HepG2 (cell line): ENCODE measurements at regions not wholly inside any gene's neighbourhood (a gene's known extent, or its start where the extent isn't known, plus 50 kb on each side); places are given as distances from the start of the nearest gene placed in this dataset.

Experiments used
- ATAC-seq: fragments of 200-7000 bp; cut with Tn5 transposase; 3 replicates; pipeline ENCODE4 v1.9.1; 2020; ENCODE audit warnings: mild to moderate bottlenecking, moderate library complexity
- BruUV-seq: library from RNA; stranded (reverse); fragments of 400-500 nt; replicated peaks from 2 replicates; lab custom pipeline; 2021; lab: Mats Ljungman, UMichigan
- CTCF ChIA-PET: fragments of 300-600 bp; formaldehyde crosslinking; extraction: SDS; loops from one replicate; lab custom pipeline; 2021; ENCODE audit warnings: low total read pairs, inconsistent platforms, low intra/inter-chr PET ratio; lab: Yijun Ruan, JAX
- POLR2A ChIA-PET: fragments of 350-600 bp; sonication (Branson Sonifier 250); formaldehyde crosslinking; loops from one replicate; lab custom pipeline; 2020; ENCODE audit warnings: antibody characterized with exemption, inconsistent platforms; lab: Yijun Ruan, JAX
- DNase-seq: peaks from one replicate; pipeline ENCODE4 v3.0.0-alpha.2; 2015; ENCODE audit warnings: low spot score
- FAIRE-seq: peaks from 3 replicates; lab custom pipeline; 2011; peaks lifted over from hg19 to GRCh38; lab: Jason Lieb, UNC
- H2AFZ ChIP-seq: one replicate; pipeline ENCODE4 v1.6.1; 2011; ENCODE audit warnings: low read length, inconsistent platforms
- H3K27ac ChIP-seq: fragments of 300-600 bp; 3 replicates; pipeline ENCODE4 v1.8.0; 2011; ENCODE audit warnings: mixed run types, mild to moderate bottlenecking, mixed read lengths, low read length, inconsistent platforms; ENCODE audit not compliant: insufficient read depth; ENCODE audit errors: extremely low read length
- H3K27me3 ChIP-seq, 2 experiments: fragments of 200-600 bp in 1 of 2; 2 replicates in 1 of 2; 3 replicates in 1 of 2; pipeline versions ENCODE4 v1.6.0 to v1.8.0; 2011; ENCODE audit warnings: low read length in 2 of 2, mild to moderate bottlenecking in 2 of 2, moderate library complexity in 2 of 2, inconsistent platforms in 1 of 2; ENCODE audit not compliant: insufficient read depth in 2 of 2, control insufficient read depth in 1 of 2
- H3K36me3 ChIP-seq, 2 experiments: fragments of 200-600 bp in 1 of 2; replicated peaks in 1 of 2; 2 replicates in 1 of 2; 3 replicates in 1 of 2; pipeline versions ENCODE4 v1.5.1 to v1.8.0; 2011; ENCODE audit warnings: low read length in 2 of 2, inconsistent platforms in 1 of 2; ENCODE audit not compliant: insufficient read depth in 2 of 2, control insufficient read depth in 1 of 2
- H3K4me1 ChIP-seq: 2 replicates; pipeline ENCODE4 v1.5.1; 2012; ENCODE audit warnings: low read length, inconsistent platforms; ENCODE audit not compliant: insufficient read depth
- H3K4me2 ChIP-seq: 2 replicates; pipeline ENCODE4 v1.6.0; 2011; ENCODE audit warnings: low read depth, low read length, inconsistent platforms
- H3K4me3 ChIP-seq, 3 experiments: fragments of 200-600 bp in 1 of 3; sonication (generic), shearing (Covaris generic) in 1 of 3; replicated peaks in 1 of 3; 2 replicates each; pipeline ENCODE4 v1.5.1; 2011 to 2016; ENCODE audit warnings: low read length in 3 of 3, inconsistent platforms in 2 of 3, low read depth in 2 of 3, mild to moderate bottlenecking in 2 of 3, control low read depth in 1 of 3, mixed read lengths in 1 of 3; ENCODE audit not compliant: insufficient read depth in 1 of 3
- H3K79me2 ChIP-seq: one replicate; pipeline ENCODE4 v1.6.1; 2011; ENCODE audit warnings: low read length, inconsistent platforms; ENCODE audit not compliant: insufficient read depth
- H3K9ac ChIP-seq: 2 replicates; pipeline ENCODE4 v1.6.0; 2011; ENCODE audit warnings: mild to moderate bottlenecking, low read depth, low read length, inconsistent platforms; ENCODE audit not compliant: insufficient read depth
- H3K9me3 ChIP-seq: 2 replicates; pipeline ENCODE4 v1.5.1; 2012; ENCODE audit warnings: mild to moderate bottlenecking, low read length
- H4K20me1 ChIP-seq: 2 replicates; pipeline ENCODE4 v1.6.0; 2011; ENCODE audit warnings: inconsistent platforms, mild to moderate bottlenecking, low read length, moderate library complexity; ENCODE audit not compliant: insufficient read depth
- ARNT2 ChIP-seq: sonication (generic); formaldehyde crosslinking; IDR thresholded peaks from 2 replicates; pipeline ENCODE4 v1.8.0; 2022; ENCODE audit warnings: mild to moderate bottlenecking, low read depth, missing genetic modification reagents, moderate library complexity
- ATAD3A ChIP-seq: sonication (generic); formaldehyde crosslinking; IDR thresholded peaks from 2 replicates; pipeline ENCODE4 v1.4.0; 2020; ENCODE audit warnings: missing genetic modification reagents
- DNMT1 ChIP-seq: sonication (generic); formaldehyde crosslinking; IDR thresholded peaks from 2 replicates; pipeline ENCODE4 v1.5.1; 2020; ENCODE audit warnings: mild to moderate bottlenecking, missing genetic modification reagents
- ELF4 ChIP-seq: sonication (generic); formaldehyde crosslinking; IDR thresholded peaks from 2 replicates; pipeline ENCODE4 v1.5.0; 2020; ENCODE audit warnings: missing genetic modification reagents, mild to moderate bottlenecking, moderate library complexity, borderline replicate concordance
- FOXJ3 ChIP-seq: sonication (generic); formaldehyde crosslinking; IDR thresholded peaks from 2 replicates; pipeline ENCODE4 v1.4.0; 2020; ENCODE audit warnings: missing genetic modification reagents, mild to moderate bottlenecking, borderline replicate concordance
- MEIS2 ChIP-seq: sonication (generic); formaldehyde crosslinking; IDR thresholded peaks from 2 replicates; pipeline ENCODE4 v1.9.0; 2021; ENCODE audit warnings: mild to moderate bottlenecking, missing genetic modification reagents
- NAIF1 ChIP-seq: sonication (generic); formaldehyde crosslinking; IDR thresholded peaks from 2 replicates; pipeline ENCODE4 v1.5.0; 2020; ENCODE audit warnings: mild to moderate bottlenecking, missing genetic modification reagents, borderline replicate concordance
- PAX8 ChIP-seq: sonication (generic); formaldehyde crosslinking; IDR thresholded peaks from 2 replicates; pipeline ENCODE4 v1.8.0; 2022; ENCODE audit warnings: mild to moderate bottlenecking, missing genetic modification reagents, borderline replicate concordance
- ZNF329 ChIP-seq: sonication (generic); formaldehyde crosslinking; IDR thresholded peaks from 2 replicates; pipeline ENCODE4 v1.9.0; 2021; ENCODE audit warnings: low read depth, mild to moderate bottlenecking, missing genetic modification reagents
- ZNF766 ChIP-seq: sonication (generic); formaldehyde crosslinking; IDR thresholded peaks from 2 replicates; pipeline ENCODE4 v1.5.0; 2020; ENCODE audit warnings: missing genetic modification reagents, borderline replicate concordance
- WGBS: methylation state at CpG from one replicate; pipeline ENCODE4 v1.1.6; 2017; ENCODE audit warnings: low lambda C conversion rate; 5-methylcytosine and 5-hydroxymethylcytosine counted together
- in situ Hi-C: cut with HindIII; loops from 2 replicates; pipeline ENCODE4 v1.10.0; 2017; ENCODE audit warnings: low pct_unique_long_range_greater_than_20kb; ENCODE audit not compliant: extremely low pct_ligation_motif_present
- intact Hi-C: fragments of 100-400 bp; cut with micrococcal nuclease; formaldehyde crosslinking; loops from one replicate; pipeline ENCODE4 v1.10.0; 2022; ENCODE audit not compliant: unreplicated experiment
- TF ChIP-seq, protein P1 (sequence below): sonication (generic); formaldehyde crosslinking; IDR thresholded peaks from 2 replicates; pipeline ENCODE4 v1.4.0; 2020; ENCODE audit warnings: mild to moderate bottlenecking, missing genetic modification reagents, borderline replicate concordance

DNA sequence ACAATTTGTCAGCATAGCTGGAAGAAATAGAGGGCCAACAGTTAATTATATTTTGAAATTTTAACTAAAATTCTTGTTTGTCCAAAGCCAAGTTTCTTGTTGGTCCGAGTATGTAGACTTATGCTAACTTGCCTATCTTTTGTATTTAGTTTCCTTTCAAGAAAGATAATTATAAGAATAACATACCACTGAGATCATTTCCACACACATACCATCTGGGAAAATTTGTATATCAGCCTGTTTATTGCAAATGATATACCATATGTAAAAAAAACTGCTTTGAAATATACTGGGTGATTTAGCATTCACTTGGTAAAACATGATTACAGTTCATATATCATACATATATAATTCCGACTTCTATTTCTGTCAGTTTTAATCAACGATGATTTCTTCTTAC, 84.7 kb upstream of the ANKRD50 start:
- no peaks in the 10 kb centered on the region for H4K20me1 ChIP-seq
- H3K9me3 ChIP-seq = no peaks in the 10 kb centered on the region
- ChIA-PET CTCF (no interaction called here), POLR2A (no interaction called here)
- intact Hi-C loops = loop anchor here (5.0 kb wide), 1 partner anchor 740 kb away; no protein-coding TSS in a partner anchor
- no peaks in the 10 kb centered on the region for H3K36me3 ChIP-seq
- no TSS peak for BruUV-seq
- no peak overlapping the region for H2AFZ ChIP-seq
- FAIRE-seq = no peak
- in situ Hi-C loops = no loop called here
- no peak for DNase-seq
- no peaks in the 10 kb centered on the region for H3K79me2 ChIP-seq
- H3K4me3 ChIP-seq = no peak overlapping the region
- ATAC-seq = no peak
- no peak for TF ChIP-seq ZNF329 (CRISPR knock-in tag)
- no peak for TF ChIP-seq ZNF766 (CRISPR knock-in tag)
- no peak for TF ChIP-seq DNMT1 (CRISPR knock-in tag)
- no peak for TF ChIP-seq NAIF1 (CRISPR knock-in tag)
- TF ChIP-seq MEIS2 = no peak
- TF ChIP-seq PAX8 (CRISPR knock-in tag) = no peak
- no peak for TF ChIP-seq ELF4
- H3K9ac ChIP-seq = no peak overlapping the region
- no peaks in the 10 kb centered on the region for H3K27me3 ChIP-seq
- no peaks in the 10 kb centered on the region for H3K4me1 ChIP-seq
- H3K27ac ChIP-seq = no peak overlapping the region
- 2% methylated on average over 3 of the region's 3 CpGs for WGBS
- H3K4me2 ChIP-seq = no peak overlapping the region

DNA sequence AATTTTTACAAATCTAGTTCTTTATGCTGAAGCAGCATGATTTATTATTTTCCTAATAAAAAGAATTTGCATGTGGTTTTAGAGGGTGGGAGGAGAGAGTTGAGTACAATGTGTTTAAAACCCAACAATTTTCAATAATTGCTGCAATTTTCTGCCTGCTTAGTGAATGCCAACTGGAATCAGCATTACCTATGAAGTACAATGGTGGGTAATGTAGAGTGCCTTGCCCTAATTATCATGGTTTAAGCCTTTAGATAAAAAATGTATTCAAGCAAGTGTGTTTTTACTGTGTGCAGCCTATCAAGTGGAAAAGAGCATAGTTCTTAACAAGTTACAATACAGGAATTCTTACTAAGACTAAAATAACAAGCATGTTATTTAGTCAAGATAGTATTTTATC, 77.9 kb upstream of the ANKRD50 start:
- no peak overlapping the region for H3K27ac ChIP-seq
- intact Hi-C loops (no loop called here), in situ Hi-C loops (no loop called here)
- no peaks in the 10 kb centered on the region for H3K9me3 ChIP-seq
- BruUV-seq = no TSS peak
- H2AFZ ChIP-seq = no peak overlapping the region
- H3K27me3 ChIP-seq = no peaks in the 10 kb centered on the region
- FAIRE-seq (no peak), DNase-seq (no peak), ATAC-seq (no peak)
- ChIA-PET CTCF (no interaction called here), POLR2A (no interaction called here)
- no peaks in the 10 kb centered on the region for H4K20me1 ChIP-seq
- no peaks in the 10 kb centered on the region for H3K36me3 ChIP-seq
- H3K4me3 ChIP-seq = no peak overlapping the region
- no peaks in the 10 kb centered on the region for H3K4me1 ChIP-seq
- H3K79me2 ChIP-seq = no peaks in the 10 kb centered on the region
- H3K9ac ChIP-seq = no peak overlapping the region
- no peak overlapping the region for H3K4me2 ChIP-seq
- no peak for TF ChIP-seq FOXJ3 (CRISPR knock-in tag)
- TF ChIP-seq ARNT2 = no peak
- no peak for TF ChIP-seq ATAD3A (CRISPR knock-in tag)
- TF ChIP-seq, protein P1, sequence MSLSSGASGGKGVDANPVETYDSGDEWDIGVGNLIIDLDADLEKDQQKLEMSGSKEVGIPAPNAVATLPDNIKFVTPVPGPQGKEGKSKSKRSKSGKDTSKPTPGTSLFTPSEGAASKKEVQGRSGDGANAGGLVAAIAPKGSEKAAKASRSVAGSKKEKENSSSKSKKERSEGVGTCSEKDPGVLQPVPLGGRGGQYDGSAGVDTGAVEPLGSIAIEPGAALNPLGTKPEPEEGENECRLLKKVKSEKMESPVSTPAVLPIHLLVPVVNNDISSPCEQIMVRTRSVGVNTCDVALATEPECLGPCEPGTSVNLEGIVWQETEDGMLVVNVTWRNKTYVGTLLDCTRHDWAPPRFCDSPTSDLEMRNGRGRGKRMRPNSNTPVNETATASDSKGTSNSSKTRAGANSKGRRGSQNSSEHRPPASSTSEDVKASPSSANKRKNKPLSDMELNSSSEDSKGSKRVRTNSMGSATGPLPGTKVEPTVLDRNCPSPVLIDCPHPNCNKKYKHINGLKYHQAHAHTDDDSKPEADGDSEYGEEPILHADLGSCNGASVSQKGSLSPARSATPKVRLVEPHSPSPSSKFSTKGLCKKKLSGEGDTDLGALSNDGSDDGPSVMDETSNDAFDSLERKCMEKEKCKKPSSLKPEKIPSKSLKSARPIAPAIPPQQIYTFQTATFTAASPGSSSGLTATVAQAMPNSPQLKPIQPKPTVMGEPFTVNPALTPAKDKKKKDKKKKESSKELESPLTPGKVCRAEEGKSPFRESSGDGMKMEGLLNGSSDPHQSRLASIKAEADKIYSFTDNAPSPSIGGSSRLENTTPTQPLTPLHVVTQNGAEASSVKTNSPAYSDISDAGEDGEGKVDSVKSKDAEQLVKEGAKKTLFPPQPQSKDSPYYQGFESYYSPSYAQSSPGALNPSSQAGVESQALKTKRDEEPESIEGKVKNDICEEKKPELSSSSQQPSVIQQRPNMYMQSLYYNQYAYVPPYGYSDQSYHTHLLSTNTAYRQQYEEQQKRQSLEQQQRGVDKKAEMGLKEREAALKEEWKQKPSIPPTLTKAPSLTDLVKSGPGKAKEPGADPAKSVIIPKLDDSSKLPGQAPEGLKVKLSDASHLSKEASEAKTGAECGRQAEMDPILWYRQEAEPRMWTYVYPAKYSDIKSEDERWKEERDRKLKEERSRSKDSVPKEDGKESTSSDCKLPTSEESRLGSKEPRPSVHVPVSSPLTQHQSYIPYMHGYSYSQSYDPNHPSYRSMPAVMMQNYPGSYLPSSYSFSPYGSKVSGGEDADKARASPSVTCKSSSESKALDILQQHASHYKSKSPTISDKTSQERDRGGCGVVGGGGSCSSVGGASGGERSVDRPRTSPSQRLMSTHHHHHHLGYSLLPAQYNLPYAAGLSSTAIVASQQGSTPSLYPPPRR (CRISPR knock-in tag) = no peak
